Lung (tissue), 11 donors: ENCODE measurements at regions not wholly inside any gene's neighbourhood (a gene's known extent, or its start where the extent isn't known, plus 50 kb on each side); places are given as distances from the start of the nearest gene placed in this dataset.
A peak's percentile ranks its signal among the peaks of the same experiment; 100 is the strongest.

Experiments used
- ATAC-seq: fragments of 200-7000 bp; cut with Tn5 transposase; one replicate; pipeline ENCODE4 v1.9.1; 2020; ENCODE audit warnings: moderate number of reproducible peaks; ENCODE audit not compliant: insufficient read depth, low FRiP score
- DNase-seq, 3 donors: peaks; one replicate each; pipeline ENCODE4 v3.0.0-alpha.2; 2013 to 2017
- H3K27ac ChIP-seq, 2 donors: one replicate each; pipeline ENCODE4 v1.5.1; 2013; ENCODE audit warnings: mild to moderate bottlenecking in 2 of 2, moderate library complexity in 2 of 2, control low read depth in 1 of 2, inconsistent platforms in 1 of 2, low read depth in 1 of 2, low read length in 1 of 2
- H3K27me3 ChIP-seq, 3 donors: one replicate each; pipeline ENCODE4 v1.5.1; 2013; ENCODE audit warnings: low read length in 2 of 3; ENCODE audit not compliant: control insufficient read depth in 3 of 3, insufficient read depth in 3 of 3
- H3K36me3 ChIP-seq, 4 donors: one replicate each; pipeline ENCODE4 v1.5.1; 2013; ENCODE audit warnings: low read length in 4 of 4, mild to moderate bottlenecking in 1 of 4, moderate library complexity in 1 of 4; ENCODE audit not compliant: control insufficient read depth in 4 of 4, insufficient read depth in 4 of 4
- H3K4me1 ChIP-seq, 5 donors: one replicate each; pipeline ENCODE4 v1.5.1; 2013; ENCODE audit warnings: low read length in 5 of 5, mild to moderate bottlenecking in 2 of 5, moderate library complexity in 1 of 5; ENCODE audit not compliant: control insufficient read depth in 5 of 5, insufficient read depth in 5 of 5
- H3K4me3 ChIP-seq: one replicate; pipeline ENCODE4 v1.5.1; 2013; ENCODE audit warnings: mild to moderate bottlenecking, control low read depth, moderate library complexity
- H3K9ac ChIP-seq, 2 donors: one replicate each; pipeline ENCODE4 v1.5.1; 2013; ENCODE audit warnings: low read length in 2 of 2, control low read depth in 1 of 2; ENCODE audit not compliant: insufficient read depth in 1 of 2
- H3K9me3 ChIP-seq, 4 donors: one replicate each; pipeline ENCODE4 v1.5.1; 2013; ENCODE audit warnings: low read length in 3 of 4, mild to moderate bottlenecking in 1 of 4, moderate library complexity in 1 of 4; ENCODE audit not compliant: control insufficient read depth in 4 of 4, insufficient read depth in 3 of 4
- WGBS, 2 donors: extraction: QIAGEN DNeasy Blood & Tissue Kit; methylation state at CpG; one replicate each; pipeline ENCODE4 v1.1.7; 2013; 5-methylcytosine and 5-hydroxymethylcytosine counted together
- TF ChIP-seq, protein P1 (sequence below): IDR thresholded peaks from 2 replicates; pipeline ENCODE4 v1.5.1; 2012; ENCODE audit warnings: mild to moderate bottlenecking; ENCODE audit errors: control extremely low read depth, extremely low read depth
- donor health status: control.
- donor health status: control.
- donor health status: Bipolar disorder and iron deficiency.
- donor health status: healthy.
- donor health status: DM: yes; HTN: yes; CAD: no.

DNA sequence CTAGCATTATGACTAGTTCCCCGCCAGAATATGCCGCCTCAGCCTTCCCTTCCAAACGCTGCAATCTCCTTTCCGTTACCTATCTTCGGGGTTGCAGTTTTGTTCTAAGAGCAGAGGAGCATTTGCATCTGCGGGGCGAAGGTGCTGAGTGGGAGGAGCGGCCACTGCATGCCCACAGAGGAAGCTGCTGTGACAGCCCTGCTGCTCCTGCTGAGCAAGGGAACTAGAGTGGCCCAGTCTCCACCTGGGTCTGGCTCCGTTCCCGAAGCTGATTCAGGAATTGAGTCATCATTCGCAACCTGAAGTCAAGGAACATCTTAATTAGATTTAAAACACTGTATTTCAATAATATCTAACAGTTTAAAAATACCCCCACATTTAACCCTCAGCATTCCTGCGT lies 98.2 kb upstream of the TJP1 start:
- Histone ChIP-seq H3K27ac (peak overlapping the region in 1 of 2 donors; percentile 1), H3K36me3 (no peaks in the 10 kb centered on the region), H3K4me3 (no peak overlapping the region), H3K27me3 (no peaks in the 10 kb centered on the region), H3K9ac (no peak overlapping the region), H3K4me1 (peaks cover 0 to 11% (median 7%) of the 10 kb centered on the region in 5 donors), H3K9me3 (no peaks in the 10 kb centered on the region)
- ATAC-seq (peak; percentile 54), DNase-seq (peak in 1 of 3 donors; percentile 35)
- TF ChIP-seq, protein P1, sequence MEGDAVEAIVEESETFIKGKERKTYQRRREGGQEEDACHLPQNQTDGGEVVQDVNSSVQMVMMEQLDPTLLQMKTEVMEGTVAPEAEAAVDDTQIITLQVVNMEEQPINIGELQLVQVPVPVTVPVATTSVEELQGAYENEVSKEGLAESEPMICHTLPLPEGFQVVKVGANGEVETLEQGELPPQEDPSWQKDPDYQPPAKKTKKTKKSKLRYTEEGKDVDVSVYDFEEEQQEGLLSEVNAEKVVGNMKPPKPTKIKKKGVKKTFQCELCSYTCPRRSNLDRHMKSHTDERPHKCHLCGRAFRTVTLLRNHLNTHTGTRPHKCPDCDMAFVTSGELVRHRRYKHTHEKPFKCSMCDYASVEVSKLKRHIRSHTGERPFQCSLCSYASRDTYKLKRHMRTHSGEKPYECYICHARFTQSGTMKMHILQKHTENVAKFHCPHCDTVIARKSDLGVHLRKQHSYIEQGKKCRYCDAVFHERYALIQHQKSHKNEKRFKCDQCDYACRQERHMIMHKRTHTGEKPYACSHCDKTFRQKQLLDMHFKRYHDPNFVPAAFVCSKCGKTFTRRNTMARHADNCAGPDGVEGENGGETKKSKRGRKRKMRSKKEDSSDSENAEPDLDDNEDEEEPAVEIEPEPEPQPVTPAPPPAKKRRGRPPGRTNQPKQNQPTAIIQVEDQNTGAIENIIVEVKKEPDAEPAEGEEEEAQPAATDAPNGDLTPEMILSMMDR = no peak
- 64 to 68% methylated on average over 12 of the region's 12 CpGs for WGBS, 2 donors

DNA sequence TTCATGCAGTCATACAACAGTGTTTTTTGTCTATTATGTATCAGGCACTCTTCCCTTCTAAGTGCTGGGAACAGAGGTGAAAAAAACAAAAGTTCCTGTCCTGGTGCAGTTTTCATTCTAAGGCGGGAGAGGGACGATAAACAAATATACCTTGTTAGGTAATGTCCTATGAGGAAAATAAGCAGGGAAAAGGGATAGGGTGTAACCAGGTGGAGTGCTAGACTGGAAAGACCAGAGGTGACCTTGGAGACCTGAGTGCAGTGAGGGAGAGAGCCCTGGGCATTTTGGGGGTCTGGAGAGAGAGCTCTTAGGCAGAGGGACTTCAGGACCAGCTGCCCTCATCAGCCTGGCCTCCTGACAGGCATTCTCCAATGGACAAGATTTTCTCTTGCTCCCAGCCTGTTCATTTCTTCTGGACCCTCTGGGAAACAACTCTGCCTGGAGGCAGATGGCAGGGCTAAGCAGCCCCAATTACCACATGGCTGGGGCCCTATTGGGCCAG lies 97.2 kb upstream of the TJP1 start:
- H3K4me1 ChIP-seq = peaks cover 0 to 9% (median under 1%) of the 10 kb centered on the region in 5 donors
- H3K36me3 ChIP-seq = no peaks in the 10 kb centered on the region
- WGBS, 2 donors = 89 to 93% methylated on average over 2 of the region's 2 CpGs
- DNase-seq (no peak), ATAC-seq (no peak)
- no peak overlapping the region for H3K27ac ChIP-seq
- no peaks in the 10 kb centered on the region for H3K27me3 ChIP-seq
- no peak overlapping the region for H3K4me3 ChIP-seq
- H3K9ac ChIP-seq = no peak overlapping the region
- TF ChIP-seq, protein P1 = no peak
- H3K9me3 ChIP-seq = no peaks in the 10 kb centered on the region

DNA sequence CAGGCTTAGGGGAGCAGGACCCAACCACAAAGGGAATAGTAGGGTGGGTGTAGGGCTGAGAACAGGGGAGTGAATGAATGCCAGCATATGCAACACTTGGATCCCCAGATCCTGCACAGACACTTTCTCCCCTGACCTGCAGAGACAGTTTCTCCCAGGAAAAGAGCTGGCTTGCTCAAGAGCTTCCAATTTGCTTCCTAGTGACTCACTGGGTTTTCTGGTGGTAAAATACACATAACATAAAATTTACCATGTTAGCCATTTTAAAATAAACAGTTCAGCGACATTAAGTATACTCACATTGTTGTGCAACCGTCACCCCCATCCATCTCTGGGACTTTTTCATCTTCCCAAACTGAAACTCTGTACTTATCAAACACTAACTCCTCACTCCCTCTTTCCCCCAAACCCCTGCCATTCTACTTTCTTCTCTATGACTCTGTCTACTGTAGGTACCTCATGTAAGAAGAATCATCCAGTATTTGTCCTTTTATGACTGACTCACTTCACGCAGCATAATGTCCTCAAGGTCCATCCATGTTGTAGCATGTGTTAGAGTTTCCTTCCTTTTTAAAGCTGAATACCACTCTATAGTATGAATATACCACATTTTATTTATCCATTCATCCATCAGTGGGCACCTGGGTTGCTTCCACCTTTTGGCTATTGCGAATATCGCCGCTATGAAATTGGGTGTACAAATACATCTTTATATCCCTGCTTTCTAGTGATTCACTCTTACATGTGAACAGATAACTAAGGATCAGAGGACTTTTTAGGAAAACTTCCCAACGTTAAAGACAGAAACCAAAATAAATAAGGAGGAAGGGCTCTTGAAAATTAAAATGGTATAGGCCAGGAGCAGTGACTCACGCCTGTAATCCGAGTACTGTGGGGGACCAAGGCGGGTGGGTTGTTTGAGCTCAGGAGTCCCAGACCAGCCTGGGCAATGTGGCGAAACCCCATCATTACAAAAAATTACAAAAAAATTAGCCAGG lies 95.6 kb upstream of the TJP1 start:
- peaks cover 0 to 14% (median 4%) of the 10 kb centered on the region in 5 donors for H3K4me1 ChIP-seq
- ATAC-seq (no peak), DNase-seq (no peak)
- no peak overlapping the region for H3K27ac ChIP-seq
- H3K27me3 ChIP-seq = no peaks in the 10 kb centered on the region
- no peaks in the 10 kb centered on the region for H3K9me3 ChIP-seq
- no peaks in the 10 kb centered on the region for H3K36me3 ChIP-seq
- WGBS, 2 donors = 85 to 87% methylated on average over 11 of the region's 11 CpGs
- TF ChIP-seq, protein P1 = no peak
- H3K4me3 ChIP-seq = no peak overlapping the region
- H3K9ac ChIP-seq = no peak overlapping the region
